ENCODE measurements at regions not wholly inside any gene's neighbourhood (a gene's known extent, or its start where the extent isn't known, plus 50 kb on each side); places are given as distances from the start of the nearest gene placed in this dataset.

GRCh38 chr2:194363295-194363694 is 1293.7 kb upstream of the SLC39A10 start:
- TF ChIP-seq RAD21 (IDR thresholded peaks at IDR 0.05 in 1 of 2, conservative IDR thresholded peaks at IDR 0.05 in 1 of 2; ENCODE audit: low read depth in 2 of 2, low read length in 2 of 2) = no peak
- TF ChIP-seq, protein P1, sequence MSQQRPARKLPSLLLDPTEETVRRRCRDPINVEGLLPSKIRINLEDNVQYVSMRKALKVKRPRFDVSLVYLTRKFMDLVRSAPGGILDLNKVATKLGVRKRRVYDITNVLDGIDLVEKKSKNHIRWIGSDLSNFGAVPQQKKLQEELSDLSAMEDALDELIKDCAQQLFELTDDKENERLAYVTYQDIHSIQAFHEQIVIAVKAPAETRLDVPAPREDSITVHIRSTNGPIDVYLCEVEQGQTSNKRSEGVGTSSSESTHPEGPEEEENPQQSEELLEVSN (IDR thresholded peaks at IDR 0.05) = no peak
- TF ChIP-seq, protein P2, sequence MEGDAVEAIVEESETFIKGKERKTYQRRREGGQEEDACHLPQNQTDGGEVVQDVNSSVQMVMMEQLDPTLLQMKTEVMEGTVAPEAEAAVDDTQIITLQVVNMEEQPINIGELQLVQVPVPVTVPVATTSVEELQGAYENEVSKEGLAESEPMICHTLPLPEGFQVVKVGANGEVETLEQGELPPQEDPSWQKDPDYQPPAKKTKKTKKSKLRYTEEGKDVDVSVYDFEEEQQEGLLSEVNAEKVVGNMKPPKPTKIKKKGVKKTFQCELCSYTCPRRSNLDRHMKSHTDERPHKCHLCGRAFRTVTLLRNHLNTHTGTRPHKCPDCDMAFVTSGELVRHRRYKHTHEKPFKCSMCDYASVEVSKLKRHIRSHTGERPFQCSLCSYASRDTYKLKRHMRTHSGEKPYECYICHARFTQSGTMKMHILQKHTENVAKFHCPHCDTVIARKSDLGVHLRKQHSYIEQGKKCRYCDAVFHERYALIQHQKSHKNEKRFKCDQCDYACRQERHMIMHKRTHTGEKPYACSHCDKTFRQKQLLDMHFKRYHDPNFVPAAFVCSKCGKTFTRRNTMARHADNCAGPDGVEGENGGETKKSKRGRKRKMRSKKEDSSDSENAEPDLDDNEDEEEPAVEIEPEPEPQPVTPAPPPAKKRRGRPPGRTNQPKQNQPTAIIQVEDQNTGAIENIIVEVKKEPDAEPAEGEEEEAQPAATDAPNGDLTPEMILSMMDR (IDR thresholded peaks at IDR 0.05; ENCODE audit: control extremely low read depth in 1 of 3, insufficient read depth in 1 of 3, low read depth in 1 of 3, low read length in 3 of 3) = no peak
- TF ChIP-seq BACH1 (IDR thresholded peaks at IDR 0.05; ENCODE audit: low read length) = no peak
- TF ChIP-seq CBX5 (IDR thresholded peaks at IDR 0.05; ENCODE audit: low read depth, low read length) = no peak
- no peak for TF ChIP-seq POLR2A (IDR thresholded peaks at IDR 0.05; ENCODE audit: control extremely low read depth in 1 of 2, low read depth in 2 of 2, low read length in 2 of 2)
- no peak for TF ChIP-seq MAX (IDR thresholded peaks at IDR 0.05)
- TF ChIP-seq JUN (IDR thresholded peaks at IDR 0.05; ENCODE audit: low read depth, low read length) = no peak
